DOHH2 (cell line): ENCODE measurements at regions not wholly inside any gene's neighbourhood (a gene's known extent, or its start where the extent isn't known, plus 50 kb on each side); places are given as distances from the start of the nearest gene placed in this dataset.

ENCODE experiments used
- EZH2phosphoT487 ChIP-seq: fragments of 200-600 bp; sonication (generic); IDR thresholded peaks from 2 replicates; pipeline ENCODE4 v1.6.1; 2017; ENCODE audit warnings: borderline replicate concordance, mild to moderate bottlenecking, antibody characterized with exemption, low read length, moderate library complexity, mixed read lengths
- TF ChIP-seq, protein P1 (sequence below): fragments of 200-600 bp; sonication (generic); IDR thresholded peaks from one replicate; pipeline ENCODE4 v1.5.1; 2014; ENCODE audit warnings: antibody characterized with exemption, mild to moderate bottlenecking, low read depth, low read length; ENCODE audit not compliant: poor library complexity, severe bottlenecking

GRCh38 chr12:78711954-78712353 lies 152.6 kb upstream of the SYT1 start:
- TF ChIP-seq, protein P1, sequence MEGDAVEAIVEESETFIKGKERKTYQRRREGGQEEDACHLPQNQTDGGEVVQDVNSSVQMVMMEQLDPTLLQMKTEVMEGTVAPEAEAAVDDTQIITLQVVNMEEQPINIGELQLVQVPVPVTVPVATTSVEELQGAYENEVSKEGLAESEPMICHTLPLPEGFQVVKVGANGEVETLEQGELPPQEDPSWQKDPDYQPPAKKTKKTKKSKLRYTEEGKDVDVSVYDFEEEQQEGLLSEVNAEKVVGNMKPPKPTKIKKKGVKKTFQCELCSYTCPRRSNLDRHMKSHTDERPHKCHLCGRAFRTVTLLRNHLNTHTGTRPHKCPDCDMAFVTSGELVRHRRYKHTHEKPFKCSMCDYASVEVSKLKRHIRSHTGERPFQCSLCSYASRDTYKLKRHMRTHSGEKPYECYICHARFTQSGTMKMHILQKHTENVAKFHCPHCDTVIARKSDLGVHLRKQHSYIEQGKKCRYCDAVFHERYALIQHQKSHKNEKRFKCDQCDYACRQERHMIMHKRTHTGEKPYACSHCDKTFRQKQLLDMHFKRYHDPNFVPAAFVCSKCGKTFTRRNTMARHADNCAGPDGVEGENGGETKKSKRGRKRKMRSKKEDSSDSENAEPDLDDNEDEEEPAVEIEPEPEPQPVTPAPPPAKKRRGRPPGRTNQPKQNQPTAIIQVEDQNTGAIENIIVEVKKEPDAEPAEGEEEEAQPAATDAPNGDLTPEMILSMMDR: no peak
- TF ChIP-seq EZH2phosphoT487: no peak
